NCI-H446 treated with DMSO at 0.1 percent for 48 hours (cell line): ENCODE measurements at regions not wholly inside any gene's neighbourhood (a gene's known extent, or its start where the extent isn't known, plus 50 kb on each side); places are given as distances from the start of the nearest gene placed in this dataset.

Experiments
- DNase-seq: peaks from one replicate; lab custom pipeline; 2025; lab: John Stamatoyannopoulos, UW

DNA sequence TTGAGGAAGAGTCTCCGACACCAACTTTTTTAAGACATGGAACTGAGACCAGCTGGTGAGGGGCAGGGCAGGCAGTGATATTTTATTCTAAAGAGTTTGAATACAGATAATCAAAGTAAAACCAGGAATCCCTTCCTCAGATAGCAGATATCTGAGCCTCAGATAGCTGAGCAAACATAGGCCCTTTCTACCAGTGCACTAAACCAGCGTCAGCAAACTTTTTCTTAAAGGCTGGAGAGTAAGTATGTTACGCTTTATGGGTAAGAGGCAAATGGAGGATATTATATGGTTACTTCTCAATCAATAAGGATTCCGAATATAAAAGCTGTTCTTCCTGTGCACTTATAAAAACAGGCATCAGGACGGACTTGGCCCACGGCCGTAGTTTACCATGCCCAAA, 73.9 kb downstream of the WNT5A start:
- no peak for DNase-seq

DNA sequence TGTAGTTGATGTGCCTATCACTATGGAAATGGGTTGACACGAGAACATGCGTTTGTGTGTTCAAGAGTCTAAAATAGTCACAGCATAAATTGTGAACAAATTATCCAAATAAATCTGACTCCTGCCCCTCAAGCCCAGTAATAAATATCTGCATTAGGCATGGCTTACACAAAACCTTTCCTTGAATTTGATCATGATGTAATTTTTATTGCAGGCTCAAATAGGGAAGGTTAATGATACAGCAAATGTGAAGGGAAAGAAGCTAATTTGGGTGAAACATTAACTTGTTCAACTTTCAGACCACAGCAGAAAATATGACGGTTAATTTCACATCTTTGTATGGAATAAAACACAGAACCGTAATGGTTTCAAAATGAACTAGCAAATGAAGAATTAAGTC, 74.6 kb downstream of the WNT5A start:
- no peak for DNase-seq

DNA sequence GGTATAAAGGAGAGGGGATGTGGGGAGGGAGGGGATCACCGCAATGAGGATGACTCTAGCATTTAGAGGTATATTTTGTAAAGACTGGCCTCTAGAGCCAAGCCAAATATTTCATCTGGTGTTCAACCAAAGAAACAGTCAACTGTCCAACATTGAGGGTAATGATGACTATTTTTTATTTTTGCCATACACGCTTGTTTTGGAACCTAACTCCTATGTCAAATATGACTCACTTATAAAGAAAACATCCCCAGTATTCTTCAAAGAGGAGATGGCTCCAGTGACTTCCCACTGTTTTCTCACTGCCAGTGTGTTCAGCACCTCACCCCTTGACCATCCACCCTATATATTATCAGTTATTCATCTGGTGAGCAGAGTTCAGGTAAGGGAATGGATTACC, 77.3 kb downstream of the WNT5A start:
- DNase-seq: no peak

DNA sequence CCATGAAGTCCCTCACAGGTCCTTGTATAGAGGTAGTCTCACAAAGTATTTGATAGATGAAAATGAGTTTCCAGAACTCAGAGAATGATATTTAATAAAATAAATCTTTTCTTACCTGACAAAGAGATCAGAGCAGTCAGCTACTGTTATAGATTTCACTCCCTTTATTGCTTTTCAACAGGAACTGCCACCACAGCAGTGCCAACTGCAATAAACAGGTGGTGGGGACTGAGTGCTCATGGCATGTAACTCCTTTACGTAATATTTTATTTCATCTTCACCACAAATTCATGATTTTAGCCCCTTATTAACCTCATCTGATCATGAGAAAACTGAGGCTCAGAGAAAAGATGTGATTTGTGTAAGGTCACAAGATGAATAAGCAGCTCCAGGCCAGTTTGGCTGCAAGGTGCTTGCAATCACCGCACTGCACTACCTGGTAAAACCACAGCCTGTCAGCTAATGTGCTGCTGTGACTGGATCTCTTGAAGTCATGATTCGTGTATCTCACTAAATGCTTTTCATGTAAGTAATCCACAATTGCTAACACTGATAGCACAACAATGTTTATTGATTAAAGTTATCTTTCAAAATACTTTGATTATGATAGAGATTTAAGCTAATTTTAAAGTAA, 78.8 kb downstream of the WNT5A start:
- DNase-seq: no peak

DNA sequence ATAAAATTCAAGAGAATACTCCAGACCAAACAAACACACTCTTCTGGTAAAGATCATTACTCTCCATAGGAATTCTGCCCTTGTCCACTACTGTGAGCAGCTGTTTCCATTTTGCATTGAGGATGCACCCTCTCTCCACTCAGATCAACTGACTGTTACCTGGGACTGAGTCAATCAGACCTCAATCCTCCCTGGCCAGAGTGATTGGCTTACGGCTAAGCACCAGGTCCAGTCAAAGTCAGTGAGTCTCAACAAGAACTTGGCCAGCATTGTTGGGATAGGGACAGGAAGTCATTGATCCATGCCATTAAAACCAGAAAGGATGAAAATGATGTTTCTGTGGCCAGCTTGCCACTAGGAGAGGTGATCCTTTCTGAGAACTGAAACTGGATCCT, 79.7 kb downstream of the WNT5A start:
- DNase-seq: no peak

DNA sequence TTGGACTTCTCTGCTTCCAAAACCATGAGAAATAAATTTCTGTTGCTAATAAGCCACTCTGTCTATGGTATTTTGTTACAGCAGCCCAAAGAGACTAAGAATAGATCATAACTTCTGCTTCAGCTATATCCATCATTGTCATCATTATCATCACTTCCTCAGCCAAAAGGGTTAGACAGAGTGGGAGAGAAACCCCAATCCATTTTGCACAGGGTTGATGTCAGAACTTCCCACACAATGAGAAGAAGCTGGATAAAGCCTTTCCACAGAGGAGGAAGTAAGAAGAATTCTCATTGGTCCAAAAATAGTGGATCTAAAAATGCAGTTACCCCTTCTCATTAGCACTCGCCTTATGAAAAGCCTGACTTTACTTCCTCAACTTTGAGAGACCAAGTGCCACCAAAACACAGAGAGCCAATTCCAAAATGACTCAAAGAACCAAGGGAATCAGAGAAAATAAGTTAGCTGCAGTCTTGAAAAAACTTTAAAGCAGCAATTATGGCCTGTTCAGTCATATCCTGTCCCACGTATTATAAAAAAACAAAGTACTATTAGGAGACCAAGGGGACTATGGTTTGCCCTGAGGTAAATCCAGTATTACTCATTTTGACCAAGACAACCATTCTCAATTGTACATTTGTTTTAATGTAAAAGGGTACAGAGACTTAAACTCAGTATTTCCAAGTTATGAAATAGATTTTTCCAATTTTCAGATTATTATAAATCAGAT, 80.2 kb downstream of the WNT5A start:
- no peak for DNase-seq

DNA sequence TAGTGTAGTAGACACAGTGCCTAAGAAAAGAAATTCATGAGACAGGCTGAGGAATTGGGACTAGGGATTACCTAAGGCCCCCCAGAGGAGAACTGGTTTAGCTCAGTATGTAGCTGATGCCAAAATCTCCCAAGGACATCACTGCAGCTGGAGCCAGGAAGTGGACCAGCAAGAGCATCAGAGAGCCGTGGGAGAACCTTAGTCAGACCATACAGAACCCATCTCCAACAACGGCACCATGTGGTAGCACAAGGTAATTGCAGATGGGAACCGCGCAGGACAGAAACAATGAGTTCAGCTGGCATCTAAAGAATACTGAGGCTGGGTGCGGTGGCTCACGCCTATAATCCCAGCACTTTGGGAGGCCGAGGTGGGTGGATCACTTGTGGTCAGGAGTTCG, 81.7 kb downstream of the WNT5A start:
- no peak for DNase-seq

DNA sequence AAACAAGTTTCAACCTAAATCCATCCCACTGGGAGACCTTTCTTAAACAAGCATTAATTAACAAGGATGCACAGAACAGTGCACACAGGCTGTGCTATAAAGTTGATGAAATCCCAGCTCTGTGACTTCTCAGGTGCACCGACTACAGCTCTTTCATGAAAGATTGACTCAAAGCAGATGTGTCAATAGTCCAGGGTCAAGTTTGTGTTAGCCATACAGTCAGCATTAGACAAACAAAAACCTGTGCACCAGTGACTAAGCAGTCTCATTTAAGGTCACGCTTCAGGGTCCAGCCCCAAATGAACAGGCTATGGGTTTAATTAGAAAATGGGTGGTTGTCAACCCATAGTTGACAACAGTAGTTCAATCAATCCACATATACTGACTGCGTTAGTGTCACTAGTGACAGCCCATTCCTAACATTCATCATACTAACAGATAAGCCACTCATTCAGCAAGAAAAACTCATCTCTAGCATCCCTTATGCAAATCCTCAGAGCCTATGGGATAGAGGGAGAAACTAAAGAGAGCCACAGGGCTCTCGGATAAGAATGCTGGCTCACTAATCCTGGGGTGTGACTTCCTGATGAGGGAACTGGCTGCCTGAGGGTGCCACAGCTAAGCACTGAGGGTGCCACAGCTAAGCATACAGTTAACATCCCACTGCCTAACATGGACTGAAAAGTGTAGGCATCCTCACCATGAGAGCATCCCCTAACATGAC, 84.1 kb downstream of the WNT5A start:
- no peak for DNase-seq

DNA sequence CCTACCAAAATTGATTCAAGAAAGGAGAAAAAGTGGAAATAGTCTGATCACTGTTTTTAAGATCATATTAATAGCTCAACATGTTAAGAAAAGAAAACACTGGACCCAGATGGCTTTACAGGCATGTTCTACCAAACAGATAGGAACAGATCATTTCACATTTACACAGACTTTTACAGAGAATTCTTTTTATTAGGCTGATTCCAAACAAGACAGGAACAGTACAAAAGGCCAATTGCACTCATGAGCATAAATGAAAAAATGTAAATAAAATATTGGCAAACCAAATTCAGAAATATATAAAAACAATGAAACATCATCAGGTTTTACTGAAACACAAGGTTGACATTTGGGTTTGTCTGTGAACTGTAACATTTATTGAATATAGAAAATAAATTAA, 106.5 kb downstream of the WNT5A start:
- no peak for DNase-seq

DNA sequence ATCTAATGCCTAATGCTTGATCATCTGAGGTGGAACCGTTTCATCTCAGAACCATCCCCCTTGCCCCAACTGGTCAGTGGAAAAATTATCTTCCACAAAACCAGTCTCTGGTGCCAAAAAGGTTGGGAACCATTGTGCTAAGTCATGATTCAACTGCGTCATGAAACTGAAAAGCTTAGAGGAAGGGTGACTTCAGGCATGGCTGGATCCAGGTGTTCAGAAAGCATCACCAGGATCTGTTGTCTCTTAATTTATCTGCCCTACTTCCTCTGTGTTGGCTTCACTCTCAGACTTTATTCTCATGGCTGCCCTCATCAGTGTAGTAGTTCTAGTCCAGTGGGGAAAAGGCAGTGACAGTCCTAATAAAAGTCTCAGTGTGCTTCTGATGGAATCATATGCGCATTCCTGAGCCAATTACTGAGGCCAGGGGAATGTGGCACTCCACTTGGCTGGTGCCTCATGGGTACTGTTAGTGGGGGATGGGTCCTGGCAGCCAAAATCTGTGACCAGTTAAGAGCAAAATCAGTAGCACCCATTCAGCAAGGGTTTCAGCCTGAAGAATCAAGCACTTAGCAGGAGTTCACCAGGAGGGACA, 110.3 kb downstream of the WNT5A start:
- DNase-seq: no peak

DNA sequence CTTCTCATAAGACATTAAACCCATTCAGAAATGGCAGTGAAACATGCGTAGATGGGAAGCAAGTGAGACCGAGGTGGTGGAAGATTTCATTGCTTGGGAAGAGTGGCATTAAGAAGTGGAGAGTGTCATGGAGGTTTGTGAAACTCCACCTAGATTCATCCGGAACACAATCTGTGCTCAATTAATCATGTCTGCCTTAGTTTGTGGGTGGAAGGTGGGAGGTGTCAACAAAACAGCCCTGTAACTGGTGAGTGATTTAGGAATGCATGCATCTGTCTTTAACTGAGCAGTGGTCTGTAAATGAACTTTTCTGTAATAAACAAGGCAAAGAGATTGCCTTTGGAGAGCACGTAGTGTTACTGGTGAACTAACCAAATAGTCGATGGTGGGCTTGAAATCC, 113.7 kb downstream of the WNT5A start:
- no peak for DNase-seq

DNA sequence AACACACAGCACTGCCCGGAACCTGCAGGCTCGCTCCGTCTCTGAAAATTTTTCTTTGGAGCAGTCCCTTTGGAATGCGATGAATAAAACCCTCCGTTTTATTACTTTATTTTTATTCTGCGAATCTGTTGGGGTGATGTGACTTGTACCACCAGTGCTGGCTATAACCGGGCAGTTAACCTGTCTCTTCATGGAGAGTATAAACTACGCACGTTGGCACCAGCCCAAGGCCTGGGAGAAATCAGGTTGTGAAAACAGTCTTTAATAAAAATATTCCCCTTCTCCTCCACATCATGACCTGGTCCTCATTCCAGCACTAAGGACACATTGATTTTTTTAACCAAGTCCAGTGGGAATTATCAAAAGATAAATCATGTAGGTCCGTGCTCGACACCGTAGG, 116.8 kb downstream of the WNT5A start:
- no peak for DNase-seq

DNA sequence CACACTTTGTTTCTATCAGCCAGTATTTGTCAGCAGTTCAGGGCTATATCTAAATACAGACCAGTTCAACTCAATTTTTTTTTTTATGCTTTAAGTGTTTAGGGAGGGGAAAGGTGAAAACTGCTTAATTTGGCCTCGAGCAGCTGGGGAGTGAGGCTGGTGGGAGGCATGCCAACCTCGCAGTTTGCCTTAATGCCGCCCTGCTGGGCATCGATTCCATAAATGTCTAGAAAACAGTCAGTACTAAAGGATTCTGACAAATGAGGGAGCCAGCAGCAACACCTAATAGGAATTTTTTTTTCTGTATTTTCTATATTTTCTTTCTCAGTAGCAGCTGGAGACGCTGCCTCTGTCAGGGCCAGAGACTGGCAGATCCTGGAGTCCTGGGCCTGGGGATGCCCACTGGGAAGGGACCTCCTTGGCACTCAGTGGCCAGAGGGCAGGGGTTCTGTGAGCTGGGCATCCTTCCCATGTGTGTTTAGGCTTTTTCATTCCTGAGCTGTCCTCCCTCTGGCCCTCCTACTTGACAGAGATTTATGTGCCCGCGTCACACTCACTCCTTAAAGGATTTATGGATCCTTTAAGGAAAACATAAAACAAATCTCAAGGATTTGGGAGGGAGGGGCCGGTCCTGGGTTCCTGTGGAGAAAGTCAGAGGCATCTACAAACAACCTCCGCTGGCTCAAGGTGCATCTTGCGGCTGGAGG, 117.8 kb downstream of the WNT5A start:
- DNase-seq: no peak

DNA sequence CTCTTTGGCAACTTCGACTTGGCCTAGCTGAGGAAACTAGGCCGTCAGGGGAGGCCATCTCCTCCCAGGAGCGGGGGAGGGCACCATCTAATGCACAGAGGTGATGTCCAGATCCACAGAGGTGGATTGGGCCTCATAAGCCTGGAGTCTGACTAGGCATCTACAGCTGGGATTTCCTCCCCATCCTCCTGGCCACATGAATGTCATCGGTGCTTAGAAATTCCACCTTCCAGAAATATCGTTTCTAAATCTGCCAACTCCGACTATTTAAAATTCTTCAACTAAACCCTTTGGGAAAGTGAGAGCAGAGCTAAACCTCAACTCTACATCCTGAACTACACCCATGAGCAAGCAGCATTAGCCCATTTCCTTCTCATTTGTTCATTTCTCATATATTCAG, 118.7 kb downstream of the WNT5A start:
- DNase-seq: no peak

DNA sequence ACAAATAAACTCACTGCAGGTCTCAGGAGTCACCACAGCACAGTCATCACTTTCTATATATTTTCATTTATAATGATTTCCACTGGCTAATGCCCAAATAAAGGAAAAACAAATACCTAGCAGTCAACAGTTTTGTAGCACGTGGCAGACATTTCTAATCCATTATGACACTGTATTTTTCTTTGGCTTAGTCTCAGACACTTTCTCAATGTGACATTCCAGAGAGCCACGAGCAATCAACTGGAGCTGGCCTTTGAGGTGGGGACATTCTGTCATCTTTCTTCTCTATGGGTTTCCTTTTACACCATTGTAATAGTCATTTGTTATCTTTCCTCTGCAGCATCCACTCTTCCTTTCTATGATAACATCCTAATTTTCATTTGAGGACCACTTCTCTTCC, 119.7 kb downstream of the WNT5A start:
- no peak for DNase-seq

DNA sequence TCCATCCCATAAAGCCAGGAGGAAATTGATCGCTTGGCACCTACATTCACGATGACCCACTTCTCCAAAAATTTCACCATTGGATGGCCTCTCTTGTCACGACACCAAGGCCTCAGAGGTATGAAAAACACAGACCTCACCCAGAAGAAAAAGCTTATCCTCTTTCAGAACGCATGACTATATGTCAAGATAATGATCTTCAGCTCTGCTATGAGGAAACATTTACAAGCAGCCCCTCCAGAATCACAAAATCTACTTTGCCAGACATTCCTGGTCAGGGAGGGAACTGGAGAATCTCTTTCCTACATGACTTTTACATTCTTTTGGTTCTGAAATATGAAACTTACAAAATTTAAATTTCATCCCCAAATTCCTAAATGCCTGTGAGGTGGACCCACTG, 122.7 kb downstream of the WNT5A start:
- DNase-seq: no peak

DNA sequence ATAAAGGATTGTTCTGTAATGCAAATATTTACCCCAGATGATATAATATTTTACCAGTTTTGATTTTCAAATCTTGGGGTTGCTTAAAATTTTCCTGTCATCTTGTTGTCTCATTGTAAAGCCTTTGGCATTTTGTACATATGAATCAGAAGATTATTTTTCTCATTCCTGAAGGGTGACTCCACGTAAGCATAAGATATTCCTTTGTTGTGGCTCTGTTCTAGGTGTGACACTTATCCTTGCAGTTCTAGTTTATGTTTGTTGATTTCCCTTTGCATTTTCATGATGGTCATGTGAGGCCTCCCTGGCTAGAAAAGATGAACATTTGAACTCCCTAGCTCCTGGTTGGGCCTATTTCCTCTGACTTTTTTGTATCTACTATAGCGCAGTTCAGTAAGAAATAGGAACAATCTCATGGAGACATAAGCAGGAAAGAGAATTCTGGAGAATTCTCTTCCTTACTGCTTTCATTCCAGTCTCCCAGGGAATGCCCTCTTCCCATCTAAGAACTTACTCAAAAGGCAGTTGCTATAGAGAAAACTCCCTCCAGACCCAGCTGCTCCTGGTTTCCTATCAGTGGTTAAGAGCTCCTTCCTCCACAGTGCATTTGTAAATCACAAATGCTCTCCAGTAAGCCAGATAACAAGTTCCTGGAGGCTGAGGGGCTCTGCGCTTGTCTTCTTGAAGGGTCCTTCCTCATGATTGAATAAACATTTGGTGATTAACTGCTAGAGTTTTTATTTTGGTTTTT, 124.7 kb downstream of the WNT5A start:
- no peak for DNase-seq

DNA sequence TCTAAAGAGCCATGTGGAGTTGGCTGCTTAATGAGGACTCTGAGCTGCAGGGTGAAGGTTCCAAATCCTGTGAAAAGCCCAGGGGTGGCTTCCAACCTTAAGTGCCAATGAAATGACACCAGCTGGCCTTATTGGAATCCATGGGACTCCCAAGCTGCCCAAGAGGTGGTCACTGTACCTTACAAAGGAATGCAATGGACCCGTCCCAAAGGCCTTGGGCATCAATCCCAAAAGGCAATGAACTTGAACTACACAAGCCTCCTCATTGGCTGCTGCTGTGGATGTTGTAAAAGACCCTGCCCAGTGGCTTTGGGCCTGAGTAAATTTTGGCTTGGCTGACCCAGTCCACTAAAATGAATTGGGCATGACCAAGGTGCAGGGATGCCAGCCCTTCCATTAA, 129.3 kb downstream of the WNT5A start:
- no peak for DNase-seq

DNA sequence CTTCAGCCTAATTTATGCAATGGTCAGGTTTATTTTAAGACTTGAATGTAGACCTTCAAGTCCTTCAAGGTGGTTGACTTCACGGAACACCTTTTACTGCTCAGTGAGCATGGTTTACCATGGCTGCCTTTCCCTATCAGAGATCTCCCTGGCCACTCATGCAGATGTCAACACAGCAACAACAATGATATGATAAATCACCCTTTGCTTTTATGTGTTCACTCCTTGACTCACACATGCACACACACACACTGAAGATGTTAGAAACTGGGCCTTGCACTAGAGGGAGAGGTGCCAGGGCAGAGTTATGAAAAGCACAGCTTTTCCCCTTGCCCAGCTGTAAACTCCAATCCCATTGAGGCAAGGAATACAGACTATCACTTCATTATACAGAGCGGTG, 134.4 kb downstream of the WNT5A start:
- DNase-seq: no peak

DNA sequence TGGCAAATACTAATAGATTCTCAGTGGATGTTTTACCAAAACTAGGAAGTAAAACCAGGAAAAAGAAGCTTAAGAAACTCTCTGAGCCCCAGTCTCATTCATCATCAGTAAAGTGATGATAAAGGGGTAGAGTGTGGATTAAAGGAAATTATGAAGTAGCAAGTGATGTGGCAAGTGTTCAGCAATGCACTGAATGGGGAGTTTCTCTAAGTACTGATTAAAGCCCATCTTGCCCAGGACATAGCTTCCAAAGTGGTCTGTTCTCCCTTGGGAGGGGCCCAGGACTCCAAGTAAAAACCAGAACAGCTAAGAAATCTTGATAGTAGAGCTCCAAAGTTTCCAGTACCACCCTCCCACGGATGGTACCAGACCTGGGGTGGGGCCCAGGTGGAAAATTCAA, 137.3 kb downstream of the WNT5A start:
- DNase-seq: no peak

DNA sequence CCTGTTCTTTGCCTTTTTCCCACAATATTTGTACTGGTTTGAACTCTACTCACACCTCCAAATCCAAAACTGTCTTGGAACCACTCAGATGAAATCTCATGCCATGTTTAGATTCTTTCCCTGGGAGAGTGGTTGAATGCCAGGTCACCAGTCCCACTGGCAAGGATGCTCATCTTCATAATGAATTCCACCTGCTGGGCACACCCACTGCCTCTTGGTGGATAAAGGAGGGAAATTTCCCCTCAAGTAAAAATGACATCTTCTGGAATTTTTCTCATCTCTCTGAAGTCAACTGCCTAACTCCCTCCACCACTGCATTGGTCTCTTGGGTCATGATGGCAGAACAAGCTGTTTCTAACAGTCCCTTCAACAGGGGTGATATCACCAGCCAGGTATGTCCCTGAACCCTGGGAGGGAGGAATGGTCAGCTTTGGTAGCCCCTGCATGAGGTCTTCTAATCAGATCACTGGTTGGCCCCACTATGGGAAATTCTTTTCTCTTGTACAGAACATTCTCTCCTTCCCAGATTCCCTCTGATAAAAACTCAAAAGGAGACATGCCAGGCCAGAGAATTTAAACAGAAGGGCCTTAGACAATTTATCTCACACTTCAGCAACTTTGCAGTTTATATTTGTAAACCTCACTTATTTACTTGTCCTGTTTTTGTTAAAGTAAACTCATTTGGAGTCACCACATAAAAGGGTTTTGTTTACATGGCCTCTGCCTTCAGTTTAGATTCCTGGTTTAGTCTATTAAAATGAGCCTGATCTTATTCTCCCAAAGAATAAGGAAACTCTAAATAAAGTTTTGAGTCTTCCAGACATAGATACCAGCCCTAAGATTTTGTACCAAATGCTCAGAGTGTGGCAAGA, 143.4 kb downstream of the WNT5A start:
- no peak for DNase-seq
